Smooth muscle cell (in vitro differentiated cells): ENCODE measurements at regions not wholly inside any gene's neighbourhood (a gene's known extent, or its start where the extent isn't known, plus 50 kb on each side); places are given as distances from the start of the nearest gene placed in this dataset.

Experiments used
- DNase-seq: peaks from one replicate; lab custom pipeline; 2025; ENCODE audit not compliant: unreplicated experiment; lab: John Stamatoyannopoulos, UW
- H2AFZ ChIP-seq: fragments of 200-600 bp; sonication (generic); 2 replicates; pipeline ENCODE4 v1.6.0; 2016; ENCODE audit warnings: antibody characterized with exemption, low read depth, mild to moderate bottlenecking
- H3F3A ChIP-seq: fragments of 200-600 bp; sonication (generic); 2 replicates; pipeline ENCODE4 v1.6.0; 2017; ENCODE audit warnings: antibody characterized with exemption, low read depth
- H3K27ac ChIP-seq: fragments of 200-600 bp; sonication (generic); 2 replicates; pipeline ENCODE4 v1.5.1; 2016; ENCODE audit warnings: low read depth, mild to moderate bottlenecking
- H3K27me3 ChIP-seq: fragments of 200-600 bp; sonication (generic); 2 replicates; pipeline ENCODE4 v1.6.1; 2016; ENCODE audit warnings: low read depth, mild to moderate bottlenecking
- H3K36me3 ChIP-seq: fragments of 200-600 bp; sonication (generic); 2 replicates; pipeline ENCODE4 v1.5.1; 2016; ENCODE audit warnings: low read depth
- H3K4me1 ChIP-seq: fragments of 200-600 bp; sonication (generic); 2 replicates; pipeline ENCODE4 v1.5.1; 2016; ENCODE audit warnings: low read depth
- H3K4me2 ChIP-seq: fragments of 200-600 bp; sonication (generic); 2 replicates; pipeline ENCODE4 v1.6.0; 2016; ENCODE audit warnings: mild to moderate bottlenecking
- H3K4me3 ChIP-seq: fragments of 200-600 bp; sonication (generic); 2 replicates; pipeline ENCODE4 v1.5.1; 2016; ENCODE audit warnings: mild to moderate bottlenecking
- H3K79me2 ChIP-seq: fragments of 200-600 bp; sonication (generic); 2 replicates; pipeline ENCODE4 v1.6.0; 2016; ENCODE audit warnings: low read depth, mild to moderate bottlenecking
- H3K9ac ChIP-seq: fragments of 200-600 bp; sonication (generic); 2 replicates; pipeline ENCODE4 v1.6.0; 2016; ENCODE audit warnings: low read depth
- H3K9me3 ChIP-seq: fragments of 200-600 bp; sonication (generic); replicated peaks from 2 replicates; pipeline ENCODE4 v1.5.1; 2016; ENCODE audit warnings: low read depth
- H4K20me1 ChIP-seq: fragments of 200-600 bp; sonication (generic); 2 replicates; pipeline ENCODE4 v1.6.0; 2016; ENCODE audit warnings: low read depth
- WGBS: methylation state at CpG from one replicate; pipeline ENCODE4 v1.1.7; 2016; ENCODE audit warnings: low lambda C conversion rate; 5-methylcytosine and 5-hydroxymethylcytosine counted together
- TF ChIP-seq, protein P1 (sequence below): fragments of 200-600 bp; sonication (generic); IDR thresholded peaks from 2 replicates; pipeline ENCODE4 v1.5.1; 2017; ENCODE audit warnings: borderline replicate concordance, mild to moderate bottlenecking, antibody characterized with exemption; ENCODE audit not compliant: insufficient read depth, poor library complexity, severe bottlenecking

DNA sequence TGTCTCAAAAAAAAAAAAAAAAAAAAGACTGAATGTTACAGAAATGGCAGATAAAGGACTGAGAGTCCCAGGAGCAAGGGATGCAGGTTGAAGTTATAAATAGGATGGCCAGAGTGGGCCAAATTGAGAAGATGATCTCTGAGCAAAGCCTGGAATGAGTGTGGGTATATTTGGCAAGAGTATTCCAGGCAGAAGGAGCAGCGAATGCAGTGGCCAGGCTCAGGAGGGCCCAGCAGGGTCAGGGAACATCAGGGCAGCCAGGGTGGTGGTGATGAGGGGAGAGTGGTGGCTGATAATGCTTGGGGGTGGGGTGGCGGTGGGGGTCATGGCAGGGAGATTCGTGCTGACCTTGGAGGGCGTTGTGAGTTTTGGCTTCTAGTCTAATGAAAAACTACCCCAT lies 141.3 kb upstream of the AGAP1 start:
- H3K9me3 ChIP-seq = no peaks in the 10 kb centered on the region
- H3K36me3 ChIP-seq = no peaks in the 10 kb centered on the region
- no peaks in the 10 kb centered on the region for H3K79me2 ChIP-seq
- no peak overlapping the region for H3K4me3 ChIP-seq
- H4K20me1 ChIP-seq = no peaks in the 10 kb centered on the region
- TF ChIP-seq, protein P1, sequence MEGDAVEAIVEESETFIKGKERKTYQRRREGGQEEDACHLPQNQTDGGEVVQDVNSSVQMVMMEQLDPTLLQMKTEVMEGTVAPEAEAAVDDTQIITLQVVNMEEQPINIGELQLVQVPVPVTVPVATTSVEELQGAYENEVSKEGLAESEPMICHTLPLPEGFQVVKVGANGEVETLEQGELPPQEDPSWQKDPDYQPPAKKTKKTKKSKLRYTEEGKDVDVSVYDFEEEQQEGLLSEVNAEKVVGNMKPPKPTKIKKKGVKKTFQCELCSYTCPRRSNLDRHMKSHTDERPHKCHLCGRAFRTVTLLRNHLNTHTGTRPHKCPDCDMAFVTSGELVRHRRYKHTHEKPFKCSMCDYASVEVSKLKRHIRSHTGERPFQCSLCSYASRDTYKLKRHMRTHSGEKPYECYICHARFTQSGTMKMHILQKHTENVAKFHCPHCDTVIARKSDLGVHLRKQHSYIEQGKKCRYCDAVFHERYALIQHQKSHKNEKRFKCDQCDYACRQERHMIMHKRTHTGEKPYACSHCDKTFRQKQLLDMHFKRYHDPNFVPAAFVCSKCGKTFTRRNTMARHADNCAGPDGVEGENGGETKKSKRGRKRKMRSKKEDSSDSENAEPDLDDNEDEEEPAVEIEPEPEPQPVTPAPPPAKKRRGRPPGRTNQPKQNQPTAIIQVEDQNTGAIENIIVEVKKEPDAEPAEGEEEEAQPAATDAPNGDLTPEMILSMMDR = no peak
- H2AFZ ChIP-seq = no peak overlapping the region
- H3K27ac ChIP-seq = no peak overlapping the region
- peaks cover 7% of the 10 kb centered on the region for H3K27me3 ChIP-seq
- 82% methylated on average over 4 of the region's 4 CpGs for WGBS
- H3K4me1 ChIP-seq = no peaks in the 10 kb centered on the region
- no peak overlapping the region for H3K9ac ChIP-seq
- DNase-seq = no peak
- no peaks in the 10 kb centered on the region for H3F3A ChIP-seq
- H3K4me2 ChIP-seq = no peak overlapping the region

DNA sequence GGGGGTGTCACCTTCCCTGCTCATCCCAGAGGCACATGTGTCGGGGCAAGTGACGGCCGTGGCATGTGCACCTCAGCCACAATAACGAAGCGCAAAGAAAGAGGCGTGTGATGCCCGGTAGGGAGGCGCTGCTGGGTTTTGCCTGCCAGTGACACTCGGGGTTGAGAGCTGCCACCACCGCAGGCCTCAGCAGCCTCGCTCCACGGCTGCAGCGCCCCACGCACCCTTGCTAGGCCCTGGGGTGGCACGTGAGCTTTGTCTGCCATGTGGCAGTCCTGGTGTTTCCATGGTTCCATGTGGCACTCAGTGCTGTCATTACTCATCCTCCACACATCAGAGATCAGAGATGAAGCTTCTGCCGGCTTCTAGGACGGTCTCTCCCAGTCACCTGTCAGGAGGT lies 136.0 kb upstream of the AGAP1 start:
- Histone ChIP-seq H3K4me2 (no peak overlapping the region), H3K27me3 (peaks cover 13% of the 10 kb centered on the region), H3K4me3 (no peak overlapping the region), H3K36me3 (no peaks in the 10 kb centered on the region), H3K79me2 (no peaks in the 10 kb centered on the region), H4K20me1 (no peaks in the 10 kb centered on the region), H2AFZ (no peak overlapping the region), H3K9ac (no peak overlapping the region), H3F3A (no peaks in the 10 kb centered on the region), H3K9me3 (no peaks in the 10 kb centered on the region), H3K27ac (no peak overlapping the region), H3K4me1 (no peaks in the 10 kb centered on the region)
- 97% methylated on average over 17 of the region's 17 CpGs for WGBS
- TF ChIP-seq, protein P1 = no peak
- DNase-seq = no peak

- no peak for DNase-seq
- Histone ChIP-seq H3F3A (no peaks in the 10 kb centered on the region), H3K36me3 (no peaks in the 10 kb centered on the region), H3K27ac (no peak overlapping the region), H4K20me1 (no peaks in the 10 kb centered on the region), H3K4me2 (no peak overlapping the region), H3K4me1 (no peaks in the 10 kb centered on the region), H3K4me3 (no peak overlapping the region), H3K79me2 (no peaks in the 10 kb centered on the region), H3K9ac (no peak overlapping the region), H3K9me3 (no peaks in the 10 kb centered on the region), H2AFZ (no peak overlapping the region), H3K27me3 (peaks cover 13% of the 10 kb centered on the region)
- WGBS = 77% methylated on average over 9 of the region's 9 CpGs
- TF ChIP-seq, protein P1 = no peak
These were observed 134.8 kb upstream of the AGAP1 start for GRCh38 chr2:235358981-235359471.

GRCh38 chr2:235360446-235360845 lies 133.4 kb upstream of the AGAP1 start:
- Histone ChIP-seq H3F3A (no peaks in the 10 kb centered on the region), H3K9me3 (no peaks in the 10 kb centered on the region), H4K20me1 (no peaks in the 10 kb centered on the region), H3K27me3 (peaks cover 6% of the 10 kb centered on the region), H3K79me2 (no peaks in the 10 kb centered on the region), H3K36me3 (no peaks in the 10 kb centered on the region), H3K4me2 (no peak overlapping the region), H2AFZ (no peak overlapping the region), H3K27ac (no peak overlapping the region), H3K9ac (no peak overlapping the region), H3K4me3 (no peak overlapping the region), H3K4me1 (no peaks in the 10 kb centered on the region)
- DNase-seq = no peak
- TF ChIP-seq, protein P1 = no peak
- 94% methylated on average over 4 of the region's 4 CpGs for WGBS
